Effector memory CD4-positive, alpha-beta T cell (primary cell): ENCODE measurements at regions not wholly inside any gene's neighbourhood (a gene's known extent, or its start where the extent isn't known, plus 50 kb on each side); places are given as distances from the start of the nearest gene placed in this dataset.

ENCODE experiments used
- DNase-seq, 3 donors: peaks; one replicate each; pipeline ENCODE4 v3.0.0-alpha.2; 2020
- H3K27ac ChIP-seq: 2 replicates; pipeline ENCODE4 v1.7.0; 2013; ENCODE audit warnings: mild to moderate bottlenecking, low read length, moderate library complexity; ENCODE audit not compliant: insufficient read depth, poor library complexity, severe bottlenecking
- H3K27me3 ChIP-seq: replicated peaks from 2 replicates; pipeline ENCODE4 v1.7.0; 2013; ENCODE audit warnings: mild to moderate bottlenecking, low read length; ENCODE audit not compliant: insufficient read depth, control insufficient read depth, poor library complexity, severe bottlenecking
- H3K36me3 ChIP-seq: 2 replicates; pipeline ENCODE4 v1.7.0; 2013; ENCODE audit warnings: mild to moderate bottlenecking, low read length, moderate library complexity; ENCODE audit not compliant: control insufficient read depth, insufficient read depth
- H3K4me1 ChIP-seq: 2 replicates; pipeline ENCODE4 v1.7.0; 2013; ENCODE audit warnings: low read length, mild to moderate bottlenecking; ENCODE audit not compliant: control insufficient read depth, insufficient read depth, poor library complexity, severe bottlenecking
- H3K4me3 ChIP-seq: 2 replicates; pipeline ENCODE4 v1.7.0; 2013; ENCODE audit warnings: low read length, low read depth, mild to moderate bottlenecking; ENCODE audit not compliant: insufficient read depth, poor library complexity, severe bottlenecking
- H3K9me3 ChIP-seq: 2 replicates; pipeline ENCODE4 v1.7.0; 2013; ENCODE audit warnings: mild to moderate bottlenecking, low read length, moderate library complexity; ENCODE audit not compliant: control insufficient read depth

DNA sequence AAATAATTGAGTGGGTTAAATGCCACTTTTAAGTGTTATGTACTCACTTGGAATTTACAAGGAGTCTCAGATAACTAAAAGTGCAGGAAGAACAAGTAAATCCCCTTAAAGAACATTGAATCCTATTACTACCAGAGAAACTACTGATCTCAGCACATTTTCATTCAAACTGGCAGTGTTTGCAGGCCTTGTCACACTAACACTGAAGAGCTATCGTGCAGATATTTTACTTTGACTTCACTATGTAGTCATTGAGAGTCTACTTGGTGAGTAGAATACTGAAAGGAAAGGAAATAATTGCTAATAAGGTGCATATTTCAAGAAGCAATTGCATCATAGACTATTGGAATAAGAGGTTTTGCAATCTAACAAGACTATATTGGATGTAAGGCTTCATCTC is 721.4 kb upstream of the CBLB start:
- Histone ChIP-seq H3K27ac (no peak overlapping the region), H3K4me1 (no peaks in the 10 kb centered on the region), H3K4me3 (no peak overlapping the region), H3K36me3 (no peaks in the 10 kb centered on the region), H3K27me3 (no peaks in the 10 kb centered on the region), H3K9me3 (no peaks in the 10 kb centered on the region)
- DNase-seq, result no peak

DNA sequence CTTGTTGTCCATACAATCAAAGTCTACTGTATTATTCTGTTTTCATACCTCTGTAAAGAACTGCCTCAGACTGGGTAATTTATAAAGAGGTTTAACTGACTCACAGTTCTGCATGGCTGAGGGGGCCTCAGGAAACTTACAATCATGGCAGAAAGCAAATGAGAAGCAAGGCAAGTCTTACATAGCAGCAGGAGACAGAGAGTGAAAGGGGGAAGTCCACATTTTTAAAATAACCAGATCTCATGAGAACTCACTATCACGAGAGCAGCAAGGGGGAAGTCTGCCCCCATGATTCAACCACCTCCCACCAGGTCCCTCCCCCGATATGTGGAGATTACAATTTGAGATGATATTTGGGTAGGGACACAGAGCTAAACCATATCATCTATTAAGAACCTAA is 724.6 kb upstream of the CBLB start:
- no peak overlapping the region for H3K4me3 ChIP-seq
- H3K27ac ChIP-seq, result no peak overlapping the region
- H3K9me3 ChIP-seq, result no peaks in the 10 kb centered on the region
- no peaks in the 10 kb centered on the region for H3K27me3 ChIP-seq
- H3K36me3 ChIP-seq, result no peaks in the 10 kb centered on the region
- no peak for DNase-seq
- H3K4me1 ChIP-seq, result no peaks in the 10 kb centered on the region

DNA sequence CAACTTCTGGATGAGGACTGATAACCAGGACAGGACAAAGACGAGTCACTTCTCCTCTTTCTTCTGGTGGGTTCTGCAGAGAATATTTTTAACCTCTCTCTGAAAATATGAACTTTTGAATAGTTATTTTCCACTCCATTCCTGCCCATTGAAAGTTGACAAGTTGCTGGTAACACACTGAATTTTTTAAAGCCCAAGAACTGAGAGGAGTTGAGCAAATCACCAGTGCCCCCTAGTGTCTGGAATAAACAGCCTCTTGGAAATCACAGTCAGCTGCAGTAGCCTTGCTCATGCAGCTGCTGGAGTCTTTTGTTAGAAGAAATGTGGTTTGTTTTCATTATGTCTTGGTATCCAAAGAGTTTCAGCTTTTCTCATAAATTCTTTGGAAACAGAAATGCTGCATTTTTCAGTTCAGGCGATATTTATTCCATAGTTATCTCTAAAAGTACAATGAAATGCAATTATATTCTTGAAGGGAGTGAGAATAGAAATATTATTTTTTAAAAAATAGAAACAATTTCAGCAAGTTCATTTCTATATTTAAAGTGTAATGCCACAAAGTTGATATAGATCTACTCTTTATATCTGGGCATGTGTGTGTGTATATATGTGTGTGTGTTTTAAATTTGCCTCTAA is 741.0 kb upstream of the CBLB start:
- no peaks in the 10 kb centered on the region for H3K36me3 ChIP-seq
- no peak overlapping the region for H3K27ac ChIP-seq
- no peaks in the 10 kb centered on the region for H3K4me1 ChIP-seq
- DNase-seq, result peak; percentile 9 to 44 (median 15)
- H3K27me3 ChIP-seq, result no peaks in the 10 kb centered on the region
- no peaks in the 10 kb centered on the region for H3K9me3 ChIP-seq
- no peak overlapping the region for H3K4me3 ChIP-seq

DNA sequence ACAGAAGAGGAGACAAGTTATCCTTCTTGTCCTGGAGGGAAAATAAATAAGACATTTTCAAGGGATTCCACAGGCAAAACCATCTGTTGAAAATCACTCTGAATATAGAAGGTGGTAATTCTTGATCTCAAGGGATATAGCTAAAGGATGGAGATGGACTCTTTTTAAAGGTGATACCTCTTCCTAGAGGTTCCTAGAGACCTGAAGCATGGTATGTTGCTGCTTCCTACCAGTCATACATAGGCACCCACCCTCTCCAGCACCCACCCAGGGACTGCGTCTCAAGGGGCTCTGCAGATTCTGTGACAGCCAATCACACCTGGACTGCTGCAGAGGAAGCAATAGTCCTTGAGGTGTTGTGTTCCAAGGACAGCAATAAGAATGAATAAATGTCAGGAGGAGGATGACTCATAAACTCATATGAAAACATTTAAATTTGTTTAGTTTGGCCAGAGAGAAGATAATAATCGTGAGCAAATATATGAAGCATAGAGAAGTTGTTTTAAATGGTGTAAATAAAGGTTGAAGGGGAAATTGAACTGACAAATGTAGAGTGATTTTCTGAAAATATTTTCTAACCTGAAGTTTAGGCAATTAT is 741.6 kb upstream of the CBLB start:
- H3K4me1 ChIP-seq, result no peaks in the 10 kb centered on the region
- H3K36me3 ChIP-seq, result no peaks in the 10 kb centered on the region
- no peak for DNase-seq
- H3K27ac ChIP-seq, result no peak overlapping the region
- no peak overlapping the region for H3K4me3 ChIP-seq
- no peaks in the 10 kb centered on the region for H3K9me3 ChIP-seq
- H3K27me3 ChIP-seq, result no peaks in the 10 kb centered on the region

DNA sequence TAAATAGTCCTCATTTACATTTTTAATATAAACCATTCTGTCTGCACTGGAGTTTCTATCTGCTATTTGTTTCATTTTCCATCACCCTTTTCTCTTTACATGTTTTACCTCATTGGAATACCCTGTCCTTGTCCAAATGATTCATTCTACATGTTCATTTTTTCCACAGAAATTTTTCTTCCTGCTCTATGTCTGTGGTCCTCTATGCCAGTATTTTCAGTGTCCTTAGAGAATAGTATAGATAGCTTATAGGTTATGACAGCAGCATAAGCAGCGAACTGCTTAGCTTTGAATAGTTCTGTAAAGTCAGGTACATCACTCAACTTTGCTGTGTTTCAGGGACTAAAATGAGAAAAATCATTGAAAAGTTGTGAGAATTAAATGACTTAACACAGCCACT is 742.3 kb upstream of the CBLB start:
- Histone ChIP-seq H3K4me1 (no peaks in the 10 kb centered on the region), H3K9me3 (no peaks in the 10 kb centered on the region), H3K27me3 (no peaks in the 10 kb centered on the region), H3K27ac (no peak overlapping the region), H3K36me3 (no peaks in the 10 kb centered on the region), H3K4me3 (no peak overlapping the region)
- no peak for DNase-seq

DNA sequence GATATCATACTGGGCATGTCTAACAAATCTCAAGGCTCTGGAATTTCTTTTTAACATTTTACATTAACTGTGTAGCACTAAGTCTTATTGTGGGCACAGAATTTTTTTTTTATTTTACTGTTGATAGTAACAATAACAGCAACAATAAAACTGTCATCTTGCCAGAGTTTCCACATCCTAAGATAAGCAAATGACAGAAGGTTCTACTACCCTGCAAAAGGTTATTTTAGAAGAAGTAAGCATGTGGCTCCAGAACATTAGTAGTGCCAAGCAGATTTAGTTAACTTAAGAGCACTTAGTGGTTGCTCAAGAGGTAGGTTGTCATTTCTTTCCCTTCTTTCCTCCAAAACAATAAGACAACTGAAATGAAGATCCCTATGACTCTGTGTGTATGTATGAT is 743.0 kb upstream of the CBLB start:
- DNase-seq, result no peak
- Histone ChIP-seq H3K27me3 (no peaks in the 10 kb centered on the region), H3K4me1 (no peaks in the 10 kb centered on the region), H3K36me3 (no peaks in the 10 kb centered on the region), H3K4me3 (no peak overlapping the region), H3K27ac (no peak overlapping the region), H3K9me3 (no peaks in the 10 kb centered on the region)

DNA sequence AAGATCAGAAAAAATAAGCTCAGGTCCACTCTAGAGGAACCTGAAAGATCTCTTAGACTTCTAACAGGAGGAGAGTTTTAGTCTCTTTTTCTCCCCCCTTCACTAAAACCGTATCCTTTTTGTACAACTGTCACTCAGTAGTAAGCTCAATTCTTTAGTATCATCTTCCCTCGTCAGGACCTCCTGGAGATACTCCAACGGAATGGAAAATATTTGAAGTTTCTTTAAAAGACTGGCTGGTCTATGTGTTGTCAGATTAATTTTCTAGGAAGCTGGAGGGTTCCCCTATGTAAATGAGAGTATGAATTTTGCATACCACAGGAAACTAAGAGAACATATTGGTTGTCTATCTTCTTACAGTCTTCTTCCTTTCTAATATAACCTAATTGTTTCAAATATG is 747.7 kb upstream of the CBLB start:
- no peaks in the 10 kb centered on the region for H3K9me3 ChIP-seq
- no peak for DNase-seq
- no peaks in the 10 kb centered on the region for H3K27me3 ChIP-seq
- no peaks in the 10 kb centered on the region for H3K4me1 ChIP-seq
- H3K36me3 ChIP-seq, result no peaks in the 10 kb centered on the region
- H3K4me3 ChIP-seq, result no peak overlapping the region
- H3K27ac ChIP-seq, result no peak overlapping the region

DNA sequence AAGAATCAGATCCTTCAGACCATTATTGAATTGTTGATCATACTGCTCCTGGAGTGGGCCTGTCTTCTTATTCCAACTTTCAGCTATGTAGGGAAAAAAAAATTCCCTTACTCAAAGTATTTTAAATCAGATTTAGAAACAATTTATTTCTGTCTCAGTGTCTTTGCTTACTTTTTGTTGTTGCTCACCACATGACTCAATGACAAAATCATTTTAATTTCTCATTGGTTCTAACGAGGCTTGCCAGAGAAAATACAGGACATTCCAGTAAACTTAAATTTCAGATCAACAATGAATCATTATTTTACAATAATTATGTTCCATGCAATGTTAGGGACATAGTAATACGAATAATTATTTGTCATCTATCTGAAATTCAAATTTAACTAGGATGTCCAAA is 748.5 kb upstream of the CBLB start:
- Histone ChIP-seq H3K36me3 (no peaks in the 10 kb centered on the region), H3K4me1 (no peaks in the 10 kb centered on the region), H3K27me3 (no peaks in the 10 kb centered on the region), H3K27ac (no peak overlapping the region), H3K4me3 (no peak overlapping the region), H3K9me3 (no peaks in the 10 kb centered on the region)
- no peak for DNase-seq

DNA sequence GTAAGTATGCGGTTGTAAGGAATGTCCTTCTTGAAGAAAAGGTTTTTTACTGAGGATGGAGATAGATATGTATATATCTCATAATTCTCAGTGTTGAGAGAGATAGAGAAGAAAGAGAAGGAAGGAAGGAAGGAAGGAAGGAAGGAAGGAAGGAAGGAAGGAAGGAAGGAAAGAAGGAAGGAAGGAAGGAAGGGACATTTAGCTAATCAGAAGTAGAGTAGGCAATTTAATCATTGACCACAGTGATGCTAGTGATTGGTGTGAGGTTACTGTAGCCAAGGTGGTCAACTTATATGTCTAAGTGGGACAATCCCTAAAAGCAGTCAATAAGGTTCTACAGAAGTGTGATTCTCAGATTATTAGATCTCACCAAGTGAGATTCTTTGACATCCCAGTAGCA is 751.8 kb upstream of the CBLB start:
- no peak for DNase-seq
- Histone ChIP-seq H3K27me3 (no peaks in the 10 kb centered on the region), H3K36me3 (no peaks in the 10 kb centered on the region), H3K4me1 (no peaks in the 10 kb centered on the region), H3K4me3 (no peak overlapping the region), H3K9me3 (no peaks in the 10 kb centered on the region), H3K27ac (no peak overlapping the region)

DNA sequence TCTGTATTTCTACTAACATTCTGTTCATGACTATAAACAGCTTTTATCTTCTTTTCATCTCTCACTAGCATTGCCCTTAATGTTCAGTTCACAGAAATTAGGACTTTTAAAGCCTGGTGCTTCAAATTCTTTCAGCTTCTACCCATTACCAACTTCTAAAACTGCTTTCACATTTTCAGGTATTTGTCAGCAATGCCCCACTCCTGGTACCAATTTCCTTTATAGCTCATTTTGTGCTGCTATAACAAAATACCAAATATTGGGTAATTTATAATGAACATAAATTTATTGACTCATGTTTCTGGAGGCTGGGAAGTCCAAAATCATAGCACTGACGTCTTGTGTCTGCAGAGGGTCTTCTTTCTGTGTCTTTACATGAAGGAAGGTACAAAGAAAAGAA is 753.1 kb upstream of the CCDC54 start:
- no peak overlapping the region for H3K4me3 ChIP-seq
- DNase-seq, result no peak
- no peaks in the 10 kb centered on the region for H3K4me1 ChIP-seq
- no peaks in the 10 kb centered on the region for H3K9me3 ChIP-seq
- H3K27ac ChIP-seq, result no peak overlapping the region
- H3K36me3 ChIP-seq, result no peaks in the 10 kb centered on the region
- H3K27me3 ChIP-seq, result no peaks in the 10 kb centered on the region
